Suppressor macrophage treated with lipopolysaccharide for 4 hours (primary cell): ENCODE measurements at regions not wholly inside any gene's neighbourhood (a gene's known extent, or its start where the extent isn't known, plus 50 kb on each side); places are given as distances from the start of the nearest gene placed in this dataset.

Experiments used
- DNase-seq: peaks from one replicate; pipeline ENCODE4 v3.0.0-alpha.2; 2020

GRCh38 chr6:22078802-22079545 is 217.9 kb downstream of the PRL start:
- no peak for DNase-seq

GRCh38 chr6:22079783-22080182 is 217.1 kb downstream of the PRL start:
- DNase-seq: no peak

GRCh38 chr6:22081709-22082108 is 215.1 kb downstream of the PRL start:
- no peak for DNase-seq

- no peak for DNase-seq
Observed at GRCh38 chr6:22082218-22082617, 214.6 kb downstream of the PRL start.

- DNase-seq: no peak
Observed at GRCh38 chr6:22083119-22083518, 213.7 kb downstream of the PRL start.

GRCh38 chr6:22087960-22088706 is 208.7 kb downstream of the PRL start:
- DNase-seq: peak; percentile 65

- DNase-seq: no peak
Observed at GRCh38 chr6:22091424-22091948, 205.3 kb downstream of the PRL start.

- DNase-seq: peak; percentile 21
Observed at GRCh38 chr6:22095836-22096235, 201.0 kb downstream of the PRL start.

GRCh38 chr6:22098601-22099031 is 198.2 kb downstream of the PRL start:
- DNase-seq: no peak

GRCh38 chr6:22099231-22099630 is 197.6 kb downstream of the PRL start:
- no peak for DNase-seq

- DNase-seq: no peak
Observed at GRCh38 chr6:22099923-22100322, 196.9 kb downstream of the PRL start.

- peak; percentile 24 for DNase-seq
Observed at GRCh38 chr6:22101163-22101562, 195.7 kb downstream of the PRL start.

- peak; percentile 87 for DNase-seq
Observed at GRCh38 chr6:22102671-22103070, 194.2 kb downstream of the PRL start.

- no peak for DNase-seq
Observed at GRCh38 chr6:22106451-22106850, 190.4 kb downstream of the PRL start.

GRCh38 chr6:22106961-22107360 is 189.9 kb downstream of the PRL start:
- DNase-seq: no peak

GRCh38 chr6:22108199-22108598 is 188.6 kb downstream of the PRL start:
- no peak for DNase-seq

- DNase-seq: no peak
Observed at GRCh38 chr6:22110061-22110460, 186.8 kb downstream of the PRL start.

- DNase-seq: no peak
Observed at GRCh38 chr6:22112461-22112860, 184.4 kb downstream of the PRL start.

- peak; percentile 53 for DNase-seq
Observed at GRCh38 chr6:22113026-22113766, 183.6 kb downstream of the PRL start.

- DNase-seq: no peak
Observed at GRCh38 chr6:22115559-22115958, 181.3 kb downstream of the PRL start.

GRCh38 chr6:22117631-22118030 is 179.2 kb downstream of the PRL start:
- no peak for DNase-seq

GRCh38 chr6:22119500-22119899 is 177.3 kb downstream of the PRL start:
- DNase-seq: no peak

GRCh38 chr6:22124756-22125155 is 172.1 kb downstream of the PRL start:
- no peak for DNase-seq
